ENCODE measurements at regions not wholly inside any gene's neighbourhood (a gene's known extent, or its start where the extent isn't known, plus 50 kb on each side); places are given as distances from the start of the nearest gene placed in this dataset.

- TF ChIP-seq, protein P1, sequence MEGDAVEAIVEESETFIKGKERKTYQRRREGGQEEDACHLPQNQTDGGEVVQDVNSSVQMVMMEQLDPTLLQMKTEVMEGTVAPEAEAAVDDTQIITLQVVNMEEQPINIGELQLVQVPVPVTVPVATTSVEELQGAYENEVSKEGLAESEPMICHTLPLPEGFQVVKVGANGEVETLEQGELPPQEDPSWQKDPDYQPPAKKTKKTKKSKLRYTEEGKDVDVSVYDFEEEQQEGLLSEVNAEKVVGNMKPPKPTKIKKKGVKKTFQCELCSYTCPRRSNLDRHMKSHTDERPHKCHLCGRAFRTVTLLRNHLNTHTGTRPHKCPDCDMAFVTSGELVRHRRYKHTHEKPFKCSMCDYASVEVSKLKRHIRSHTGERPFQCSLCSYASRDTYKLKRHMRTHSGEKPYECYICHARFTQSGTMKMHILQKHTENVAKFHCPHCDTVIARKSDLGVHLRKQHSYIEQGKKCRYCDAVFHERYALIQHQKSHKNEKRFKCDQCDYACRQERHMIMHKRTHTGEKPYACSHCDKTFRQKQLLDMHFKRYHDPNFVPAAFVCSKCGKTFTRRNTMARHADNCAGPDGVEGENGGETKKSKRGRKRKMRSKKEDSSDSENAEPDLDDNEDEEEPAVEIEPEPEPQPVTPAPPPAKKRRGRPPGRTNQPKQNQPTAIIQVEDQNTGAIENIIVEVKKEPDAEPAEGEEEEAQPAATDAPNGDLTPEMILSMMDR (IDR thresholded peaks at IDR 0.05; ENCODE audit: insufficient read depth, low read depth, low read length): no peak
- no peak for TF ChIP-seq EZH2 (IDR thresholded peaks at IDR 0.05; ENCODE audit: insufficient read depth, low read length)
These were observed 195.2 kb downstream of the CTTN start for GRCh38 chr11:70593446-70593983.
